Cardiac septum (tissue), 1 donor: ENCODE measurements at regions not wholly inside any gene's neighbourhood (a gene's known extent, or its start where the extent isn't known, plus 50 kb on each side); places are given as distances from the start of the nearest gene placed in this dataset.
"Not testable (repeated sequence)": the region's sequence is repeated elsewhere in the genome, so short reads cannot be mapped to it uniquely, and the experiment has no call there.

ENCODE experiments used
- DNase-seq: peaks from one replicate; pipeline ENCODE4 v3.0.0-alpha.2; 2020; ENCODE audit warnings: low spot score
- intact Hi-C: fragments of 100-400 bp; cut with DNase I; formaldehyde crosslinking; loops from one replicate; pipeline ENCODE4 v1.14.0; 2022
- donor health status: DM: no; HTN: no; CAD: no.

GRCh38 chr6:6857528-6857927 is 250.2 kb upstream of the RREB1 start:
- no peak for DNase-seq
- intact Hi-C loops = no loop called here

- intact Hi-C loops = no loop called here
- no peak for DNase-seq
Observed at GRCh38 chr6:6858533-6858982, 249.2 kb upstream of the RREB1 start.

- no peak for DNase-seq
- intact Hi-C loops = no loop called here
Observed at GRCh38 chr6:6859105-6859504, 248.7 kb upstream of the RREB1 start.

GRCh38 chr6:6859722-6860121 is 248.0 kb upstream of the RREB1 start:
- no peak for DNase-seq
- intact Hi-C loops = no loop called here

GRCh38 chr6:6860863-6861262 is 246.9 kb upstream of the RREB1 start:
- no peak for DNase-seq
- intact Hi-C loops = no loop called here

GRCh38 chr6:6861351-6861894 is 246.3 kb upstream of the RREB1 start:
- DNase-seq = no peak
- intact Hi-C loops = no loop called here

- no peak for DNase-seq
- intact Hi-C loops = no loop called here
Observed at GRCh38 chr6:6861995-6862394, 245.8 kb upstream of the RREB1 start.

- DNase-seq = no peak
Observed at GRCh38 chr6:6863970-6864639, 243.7 kb upstream of the RREB1 start.

GRCh38 chr6:6865611-6866010 is 242.2 kb upstream of the RREB1 start:
- intact Hi-C loops = no loop called here
- no peak for DNase-seq

More at GRCh38 chr6:6863970-6864639, 243.7 kb upstream of the RREB1 start:
- intact Hi-C loops = no loop called here

GRCh38 chr6:6866656-6867403 is 240.9 kb upstream of the RREB1 start:
- DNase-seq = no peak
- intact Hi-C loops = no loop called here

- intact Hi-C loops = no loop called here
- DNase-seq = no peak
Observed at GRCh38 chr6:6867404-6867799, 240.4 kb upstream of the RREB1 start.

GRCh38 chr6:6869094-6869493 is 238.7 kb upstream of the RREB1 start:
- intact Hi-C loops = no loop called here
- DNase-seq = no peak

GRCh38 chr6:6870921-6871320 is 236.8 kb upstream of the RREB1 start:
- intact Hi-C loops = no loop called here

GRCh38 chr6:6872459-6873344 is 235.1 kb upstream of the RREB1 start:
- DNase-seq = no peak
- intact Hi-C loops = no loop called here

More at GRCh38 chr6:6870921-6871320, 236.8 kb upstream of the RREB1 start:
- DNase-seq = no peak

GRCh38 chr6:6873778-6874177 is 234.0 kb upstream of the RREB1 start:
- no peak for DNase-seq
- intact Hi-C loops = no loop called here

GRCh38 chr6:6875818-6876470 is 231.8 kb upstream of the RREB1 start:
- DNase-seq = no peak
- intact Hi-C loops = no loop called here

- intact Hi-C loops, DNase-seq: not testable (repeated sequence)
Observed at GRCh38 chr6:6877792-6878191, 230.0 kb upstream of the RREB1 start.

- no peak for DNase-seq
- intact Hi-C loops = no loop called here
Observed at GRCh38 chr6:6878887-6879585, 228.7 kb upstream of the RREB1 start.

GRCh38 chr6:6879586-6879974 is 228.2 kb upstream of the RREB1 start:
- DNase-seq, intact Hi-C loops: not testable (repeated sequence)
